Glomerular visceral epithelial cell (primary cell): ENCODE measurements at regions not wholly inside any gene's neighbourhood (a gene's known extent, or its start where the extent isn't known, plus 50 kb on each side); places are given as distances from the start of the nearest gene placed in this dataset.

Experiments used
- DNase-seq: peaks from one replicate; pipeline ENCODE4 v3.0.0-alpha.2; 2016; ENCODE audit errors: extremely low spot score

DNA sequence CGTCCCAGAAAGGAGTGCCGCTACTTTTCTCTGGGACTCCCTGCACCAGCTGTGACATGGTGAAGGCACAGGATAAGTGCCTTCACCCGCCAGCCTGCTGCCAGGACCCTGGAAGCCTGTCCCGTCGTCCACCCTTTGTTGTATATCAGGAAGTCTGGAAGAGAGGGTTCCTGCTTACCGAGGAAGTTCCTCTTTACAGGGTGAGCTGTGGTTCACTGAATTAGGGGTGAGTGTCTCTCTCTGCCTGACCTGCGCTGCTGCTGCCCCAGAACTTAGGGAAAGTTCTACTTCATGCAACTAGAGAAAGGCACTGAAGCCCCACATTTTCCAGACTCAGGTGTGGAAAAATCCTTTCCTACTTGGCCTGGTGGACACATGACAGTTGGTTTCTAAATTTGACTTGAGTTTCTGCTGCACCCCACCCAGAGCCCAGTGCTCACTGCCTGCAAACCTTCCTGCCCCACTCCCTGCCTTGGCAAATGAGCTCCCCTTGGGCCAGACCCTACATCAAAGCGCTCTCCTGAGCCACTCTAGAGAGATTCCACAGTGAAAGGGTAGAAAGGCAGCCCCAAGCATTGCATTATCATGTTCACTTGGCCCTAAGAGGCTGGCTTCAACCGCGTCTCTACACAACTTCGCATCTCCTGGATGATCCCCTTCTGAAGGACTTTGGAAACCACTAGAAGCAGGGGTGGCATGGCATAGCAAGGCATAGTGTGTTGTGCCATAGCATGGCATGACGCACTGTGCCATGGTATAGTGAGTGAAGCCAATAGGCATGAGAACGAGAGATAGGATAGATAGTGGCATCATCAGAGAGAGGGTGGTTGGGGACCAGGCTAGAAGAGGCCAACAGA lies 215.8 kb upstream of the CDYL start:
- no peak for DNase-seq

DNA sequence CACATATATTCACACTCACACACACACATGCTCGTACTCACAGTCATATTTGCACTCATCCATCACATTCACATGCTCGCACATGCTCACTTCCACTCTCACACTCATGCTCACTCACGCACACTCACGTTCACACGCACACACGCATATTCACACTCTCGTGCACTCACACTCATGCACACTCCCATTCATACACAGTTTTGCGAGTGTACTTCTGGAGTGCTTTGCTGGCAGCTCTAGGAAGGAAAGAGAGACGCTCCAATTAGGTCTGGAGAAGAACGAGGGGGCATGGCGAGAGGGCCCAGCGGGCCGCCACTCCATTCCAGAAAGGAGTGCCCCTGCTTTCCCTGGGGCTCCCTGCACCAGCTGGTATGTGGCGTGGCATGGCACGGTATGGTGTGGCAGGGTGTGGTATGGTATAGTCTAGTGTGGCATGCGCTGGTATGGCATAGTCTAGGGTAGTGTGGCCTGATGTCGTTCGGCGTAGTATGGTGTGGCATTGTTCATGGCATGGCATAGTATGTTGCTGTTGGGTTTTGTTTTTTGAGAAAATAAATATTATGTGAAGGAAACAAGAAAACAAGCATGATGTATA lies 216.8 kb upstream of the CDYL start:
- no peak for DNase-seq

DNA sequence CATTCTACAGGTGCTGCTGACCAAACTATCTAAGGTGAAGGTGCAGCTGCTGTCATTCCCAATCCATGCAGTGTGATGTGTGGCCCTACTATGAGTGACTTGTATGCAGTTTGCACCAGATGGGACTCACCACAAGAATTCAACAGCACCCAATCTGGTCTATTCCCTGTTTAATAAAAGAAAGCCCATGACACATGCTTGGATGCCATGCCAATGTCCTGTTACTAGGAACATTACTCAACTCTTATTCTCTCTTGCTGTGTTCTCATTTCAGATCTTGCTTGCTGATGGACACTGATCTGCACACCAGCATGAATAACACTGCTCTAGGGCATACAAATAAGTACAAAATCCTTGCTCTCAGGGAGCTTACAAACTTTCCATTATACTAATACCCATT lies 221.6 kb upstream of the CDYL start:
- DNase-seq, result no peak

GRCh38 chr6:4553387-4553786 lies 222.8 kb upstream of the CDYL start:
- no peak for DNase-seq

GRCh38 chr6:4550227-4550597 lies 226.0 kb upstream of the CDYL start:
- DNase-seq, result no peak

- no peak for DNase-seq
Observed at GRCh38 chr6:4549556-4550226, 226.5 kb upstream of the CDYL start.

DNA sequence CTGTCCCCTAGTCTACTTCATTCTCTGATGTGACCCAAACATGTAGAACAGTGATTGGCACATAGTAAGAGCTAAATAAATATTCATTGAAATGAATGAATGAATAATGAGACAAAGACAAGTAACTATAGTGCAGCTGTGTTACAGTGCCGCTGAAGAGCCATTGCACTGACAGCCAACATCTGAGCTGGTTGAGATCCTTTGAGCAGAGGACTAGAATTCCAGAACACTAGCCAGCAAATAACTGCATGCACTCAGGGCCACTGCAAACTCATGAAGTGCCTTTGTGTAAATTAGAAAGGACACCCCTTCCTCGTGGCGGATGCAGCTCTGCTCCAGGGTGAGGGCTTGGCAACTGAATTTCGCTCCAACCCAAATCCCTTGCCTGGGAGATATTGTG lies 230.3 kb upstream of the CDYL start:
- DNase-seq, result no peak

DNA sequence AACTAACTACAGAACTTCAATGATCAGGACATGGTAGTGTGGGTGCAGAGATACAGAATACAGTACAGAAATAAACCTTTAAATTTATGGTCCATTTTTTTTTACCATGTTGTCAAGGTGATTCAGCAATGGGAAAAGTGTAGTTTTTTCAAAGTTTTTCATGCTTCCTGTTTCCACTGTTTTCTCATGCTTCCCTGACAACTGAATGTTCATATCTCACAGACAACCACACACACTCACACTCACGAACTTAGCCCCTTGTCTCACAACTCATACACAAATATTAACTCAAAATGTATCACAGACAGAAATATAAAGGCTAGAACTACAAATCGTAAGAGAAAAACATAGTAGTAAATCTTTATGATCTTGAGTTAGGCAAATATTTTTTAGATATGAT lies 232.6 kb upstream of the CDYL start:
- DNase-seq, result no peak

GRCh38 chr6:4533576-4533975 lies 242.6 kb upstream of the CDYL start:
- no peak for DNase-seq

DNA sequence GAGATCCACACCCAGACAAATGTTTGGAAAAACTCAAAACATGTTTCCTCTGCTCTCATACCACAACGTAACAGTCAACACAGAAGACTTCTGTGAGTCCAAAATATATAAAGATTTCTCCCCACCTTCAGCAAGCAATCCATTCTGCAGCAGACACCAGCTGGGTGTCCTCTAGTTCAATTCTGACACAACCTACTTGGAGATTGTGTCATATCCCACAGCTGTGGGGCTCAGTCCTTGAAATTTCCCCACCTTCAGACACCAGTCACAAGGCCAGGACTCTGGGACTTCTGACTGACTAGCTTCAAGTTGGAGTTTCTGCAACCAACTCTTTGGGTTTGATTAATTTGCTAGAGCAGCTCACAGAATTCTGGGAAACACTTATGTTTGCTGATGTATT lies 244.8 kb upstream of the CDYL start:
- DNase-seq, result no peak

- DNase-seq, result no peak
Observed at GRCh38 chr6:4522453-4522852, 253.8 kb upstream of the CDYL start.

- no peak for DNase-seq
Observed at GRCh38 chr6:4521070-4521469, 255.1 kb upstream of the CDYL start.

DNA sequence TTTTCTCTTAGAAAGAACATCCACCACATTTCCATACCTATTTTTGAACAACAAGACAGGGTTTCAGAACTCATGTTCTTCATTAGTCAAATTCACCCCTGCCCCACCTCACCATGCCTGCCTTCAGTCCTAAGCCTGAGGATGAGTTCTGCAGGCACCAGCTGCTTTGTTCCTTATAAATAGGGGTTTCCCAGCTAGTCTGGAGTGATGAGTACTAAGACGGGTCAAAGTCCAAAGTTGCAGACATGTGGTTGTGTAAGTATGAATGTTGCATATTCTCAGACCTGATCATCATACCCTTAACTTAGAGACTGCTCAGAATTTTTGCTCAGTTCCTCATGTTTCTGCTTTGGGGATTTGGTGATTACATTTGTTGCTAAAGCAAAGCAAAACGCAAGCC lies 257.7 kb upstream of the CDYL start:
- DNase-seq, result peak; percentile 9

DNA sequence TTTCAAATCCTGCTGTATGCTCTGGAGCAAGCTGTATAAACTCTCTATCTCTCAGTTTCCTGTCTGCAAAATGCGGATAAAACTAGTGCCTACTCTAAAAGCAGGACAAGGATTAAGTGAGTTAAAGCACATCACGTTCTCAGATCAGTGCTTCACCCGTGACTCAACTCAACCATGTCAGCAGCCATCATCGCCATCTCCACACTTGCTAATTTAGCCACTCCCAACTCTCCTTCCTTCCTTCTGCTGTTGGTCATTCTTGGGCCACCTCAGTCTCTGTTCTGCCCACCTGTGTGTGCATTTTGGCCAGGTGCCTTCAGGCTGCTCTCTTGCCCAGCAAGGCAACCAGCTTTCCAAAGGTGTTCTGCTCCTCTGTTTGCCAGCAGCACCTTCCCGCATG lies 260.0 kb upstream of the CDYL start:
- no peak for DNase-seq

- DNase-seq, result no peak
Observed at GRCh38 chr6:4513561-4513960, 262.6 kb upstream of the CDYL start.

DNA sequence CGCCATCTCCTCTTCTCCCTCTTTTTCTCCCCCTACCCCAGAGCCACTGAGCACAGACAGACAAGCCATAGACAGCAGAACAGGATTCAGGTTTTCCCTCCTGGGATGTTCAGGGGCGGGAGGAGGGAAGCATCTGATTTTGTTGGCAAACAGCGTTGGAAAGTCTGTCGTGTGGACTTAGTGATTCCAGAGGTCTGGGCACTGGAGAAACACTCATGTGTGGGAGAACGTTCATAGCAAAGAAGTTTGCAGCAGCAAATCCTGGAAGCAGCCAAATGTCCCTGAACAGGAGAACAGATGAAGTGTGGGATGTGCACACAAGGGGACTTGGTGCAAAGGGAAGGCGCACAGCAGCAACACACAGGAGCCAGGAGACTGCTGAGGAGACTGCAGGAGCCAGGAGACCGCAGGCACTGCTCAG lies 264.1 kb upstream of the CDYL start:
- no peak for DNase-seq

- no peak for DNase-seq
Observed at GRCh38 chr6:4511641-4512020, 264.6 kb upstream of the CDYL start.

DNA sequence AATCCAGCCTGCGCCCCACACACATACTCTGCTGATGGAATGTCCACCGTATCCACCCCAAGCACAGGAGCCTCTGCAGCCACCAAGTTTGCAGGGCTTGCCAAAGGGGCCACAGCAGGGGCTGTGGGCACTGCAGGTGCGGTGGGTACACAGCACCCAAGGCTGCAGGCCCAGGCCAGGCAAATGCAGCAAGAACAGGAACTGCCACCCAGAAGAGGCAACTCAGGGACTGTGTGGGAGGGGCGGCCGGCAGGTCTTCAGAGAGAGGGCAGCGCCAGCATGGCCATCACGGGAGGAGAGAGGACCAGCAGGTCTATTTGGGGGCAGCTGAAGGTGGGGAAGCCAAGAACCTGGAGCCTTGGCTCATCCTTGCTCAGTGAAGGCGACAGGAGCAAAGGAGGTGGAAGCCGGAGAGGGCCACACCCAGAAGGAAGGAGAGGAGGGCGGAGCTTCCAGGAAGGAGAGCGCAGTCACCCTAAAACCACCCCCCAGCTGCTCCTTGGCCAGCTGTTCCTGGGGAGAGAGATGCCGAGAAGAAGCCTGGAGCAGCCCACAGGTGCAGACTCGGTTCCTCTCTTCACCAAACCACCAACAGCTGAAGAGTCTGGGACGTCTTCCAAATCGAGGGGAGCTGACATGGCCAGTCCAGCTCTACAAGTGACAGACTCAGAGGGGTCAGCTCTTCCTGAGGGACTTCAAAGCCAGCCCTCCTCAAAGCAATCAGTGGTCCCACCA lies 265.1 kb upstream of the CDYL start:
- no peak for DNase-seq

DNA sequence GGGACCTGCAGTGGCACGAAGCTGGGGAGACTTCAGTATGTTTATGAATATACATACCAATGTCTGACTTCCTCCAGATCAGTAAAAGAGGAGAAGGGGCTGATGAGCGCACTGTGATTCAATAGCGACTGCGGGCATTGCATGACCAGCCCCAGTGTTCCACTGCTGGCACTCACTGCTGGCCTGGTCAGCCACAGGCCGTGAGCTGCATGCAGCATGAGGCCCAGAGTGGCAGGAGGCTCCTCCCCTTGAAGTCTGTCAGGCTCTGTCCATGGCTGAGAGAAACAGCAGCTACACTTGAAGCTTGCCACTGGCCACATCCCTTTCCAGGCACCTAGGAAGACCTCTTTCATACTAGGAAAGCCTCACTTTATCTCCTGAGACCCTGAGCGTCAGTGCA lies 265.9 kb upstream of the CDYL start:
- no peak for DNase-seq

DNA sequence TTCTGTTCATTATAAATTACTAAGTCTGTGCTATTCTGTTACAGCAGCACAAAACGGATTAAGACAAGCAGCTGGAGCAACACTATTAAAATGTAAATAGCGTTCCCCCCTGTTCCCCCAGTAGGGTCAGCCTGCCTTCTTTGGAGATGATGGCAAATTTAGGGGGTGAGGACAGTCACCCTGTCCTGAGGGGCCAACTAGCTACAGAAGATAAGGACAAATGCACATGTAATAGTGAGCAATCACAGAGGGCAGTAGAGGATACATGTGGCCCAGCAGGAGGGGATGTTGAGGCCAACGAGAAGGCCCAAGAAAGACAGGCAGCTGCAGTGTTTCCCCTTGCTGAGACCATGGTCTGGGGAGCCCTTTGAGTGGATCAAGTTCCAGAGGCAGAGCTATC lies 266.7 kb upstream of the CDYL start:
- DNase-seq, result no peak

DNA sequence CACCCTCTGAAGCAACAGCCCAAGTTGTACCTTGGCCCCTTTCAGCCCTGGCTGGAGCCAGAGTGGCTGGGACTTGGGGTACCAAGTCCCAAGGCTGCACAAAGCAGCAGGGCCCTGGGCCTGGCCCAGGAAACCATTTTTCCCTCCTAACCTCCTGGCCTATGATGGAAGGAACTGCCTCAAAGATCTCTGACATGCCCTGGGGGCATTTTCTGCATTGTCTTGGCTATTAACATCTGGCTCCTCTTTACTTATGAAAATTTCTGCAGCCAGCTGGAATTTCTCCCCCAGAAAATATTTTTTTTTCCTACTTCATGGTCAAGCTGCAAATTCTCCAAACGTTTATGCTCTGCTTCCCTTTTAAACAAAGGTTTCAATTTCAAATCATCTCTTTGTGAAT lies 269.4 kb upstream of the CDYL start:
- DNase-seq, result no peak

DNA sequence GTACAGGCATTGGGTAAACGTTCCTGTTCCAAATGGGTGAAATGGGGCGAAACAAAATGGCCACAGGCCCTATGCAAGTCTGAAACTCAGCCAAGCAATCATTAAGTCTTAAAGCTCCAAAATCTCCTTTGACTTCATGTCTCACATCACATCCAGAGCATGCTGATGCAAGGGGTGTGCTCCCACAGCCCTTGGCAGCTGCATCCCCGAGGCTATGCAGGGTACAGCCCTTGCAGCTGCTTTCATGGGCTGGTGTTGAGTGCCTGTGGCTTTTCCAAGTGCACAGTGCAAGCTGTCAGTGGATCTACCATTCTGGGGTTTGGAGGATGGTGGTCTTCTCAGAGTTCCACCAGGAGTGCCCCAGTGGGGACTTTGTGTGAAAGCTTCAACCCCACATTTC lies 270.0 kb upstream of the CDYL start:
- DNase-seq, result no peak

GRCh38 chr6:4504700-4505099 lies 271.5 kb upstream of the CDYL start:
- no peak for DNase-seq
